ENCODE measurements at regions not wholly inside any gene's neighbourhood (a gene's known extent, or its start where the extent isn't known, plus 50 kb on each side); places are given as distances from the start of the nearest gene placed in this dataset.

- Histone ChIP-seq H3K4me1 (replicated peaks in 1 of 2; ENCODE audit: control insufficient read depth in 2 of 2, insufficient read depth in 2 of 2, low read length in 2 of 2) (peaks cover 3 to 7% of the 10 kb centered on the region in 2 experiments; a peak in 3 of 5 replicates), H2AFZ (ENCODE audit: low read depth, low read length) (no peak overlapping the region), H3K4me3 (no peak overlapping the region), H3K9me1 (ENCODE audit: control insufficient read depth, insufficient read depth, low read length) (no peaks in the 10 kb centered on the region), H3K27ac (ENCODE audit: extremely low read depth, low read depth, low read length) (no peak overlapping the region), H3K36me3 (ENCODE audit: control insufficient read depth, insufficient read depth, low read length) (no peaks in the 10 kb centered on the region), H3K27me3 (ENCODE audit: control insufficient read depth in 2 of 2, insufficient read depth in 2 of 2, low read length in 2 of 2) (peaks cover 0 to 60% of the 10 kb centered on the region in 2 experiments; a peak in 4 of 5 replicates), H3K9ac (ENCODE audit: insufficient read depth in 1 of 2, low read depth in 2 of 2, low read length in 2 of 2) (no peak overlapping the region; a peak in 1 of 4 replicates), H3K4me2 (ENCODE audit: insufficient read depth, low read length) (no peak overlapping the region), H3K9me3 (replicated peaks; ENCODE audit: control insufficient read depth, insufficient read depth, low read depth, low read length) (no peaks in the 10 kb centered on the region), H3K79me2 (ENCODE audit: control insufficient read depth, insufficient read depth, low read length) (no peaks in the 10 kb centered on the region), H4K20me1 (replicated peaks; ENCODE audit: control insufficient read depth, insufficient read depth, low read length) (no peaks in the 10 kb centered on the region; the same call in 1 of the 2 replicates)
- CTCF ChIA-PET (ENCODE audit: low intra/inter-chr PET ratio), result no interaction called here
- no peak for ATAC-seq
- TF ChIP-seq E2F5 (CRISPR knock-in tag; IDR thresholded peaks at IDR 0.05) (no peak), FOSL1 (tag; conservative IDR thresholded peaks at IDR 0.05) (0 out of 2 replicates have a peak, but pooled peaks have one; percentile 31), KDM1A (IDR thresholded peaks at IDR 0.05) (no peak), JUND (IDR thresholded peaks at IDR 0.05; ENCODE audit: borderline replicate concordance, low read depth, low read length) (peak; percentile 63; the same call in 1 of the 2 replicates), JUND (tag; IDR thresholded peaks at IDR 0.05; ENCODE audit: borderline replicate concordance, low read depth, low read length) (no peak), ATF3 (IDR thresholded peaks at IDR 0.05) (peak; percentile 75), ATF3 (CRISPR knock-in tag; conservative IDR thresholded peaks at IDR 0.05) (no peak), ZNF174 (CRISPR knock-in tag; IDR thresholded peaks at IDR 0.05) (no peak), ZNF3 (CRISPR knock-in tag; IDR thresholded peaks at IDR 0.05) (no peak)
- POLR2A ChIA-PET, result interaction anchor here (0.6 to 0.7 kb wide), 2 partner anchors 135 to 306 kb away, joined by 3 read pairs; no protein-coding TSS in a partner anchor
- BruUV-seq (replicated peaks), result no TSS peak
- 0% methylated on average over 6 of the region's 7 CpGs for WGBS (ENCODE audit: insufficient coverage, low coverage, missing lambda C conversion rate)
- in situ Hi-C loops (cut with MboI), result no loop called here
- peak in 2 of 4 experiments; percentile 15 to 19 for DNase-seq (ENCODE audit: extremely low read depth in 1 of 4, low spot score in 3 of 4)
- FAIRE-seq, result no peak
- intact Hi-C loops (cut with micrococcal nuclease), result no loop called here
Measured at GRCh38 chr11:8333811-8334401, 70.2 kb upstream of the LMO1 start.

Data from K562 (cell line).